GM12892 (cell line): ENCODE measurements at regions not wholly inside any gene's neighbourhood (a gene's known extent, or its start where the extent isn't known, plus 50 kb on each side); places are given as distances from the start of the nearest gene placed in this dataset.

Experiments
- POLR2A ChIP-seq: IDR thresholded peaks from 2 replicates; pipeline ENCODE4 v1.6.1; 2011; ENCODE audit warnings: low read depth, low read length, control low read depth
- POLR2AphosphoS5 ChIP-seq: IDR thresholded peaks from 2 replicates; pipeline ENCODE4 v1.6.1; 2011; ENCODE audit warnings: low read depth, low read length, control low read depth
- TAF1 ChIP-seq: IDR thresholded peaks from 2 replicates; pipeline ENCODE4 v1.6.1; 2011; ENCODE audit warnings: low read depth, mild to moderate bottlenecking, control low read depth, low read length, borderline replicate concordance

GRCh38 chr10:107739951-107740350 lies 575.4 kb upstream of the SORCS1 start:
- TF ChIP-seq TAF1: no peak
- TF ChIP-seq POLR2A: no peak
- no peak for TF ChIP-seq POLR2AphosphoS5
